HG03039 (cell line): ENCODE measurements at regions not wholly inside any gene's neighbourhood (a gene's known extent, or its start where the extent isn't known, plus 50 kb on each side); places are given as distances from the start of the nearest gene placed in this dataset.
"Not testable (repeated sequence)": the region's sequence is repeated elsewhere in the genome, so short reads cannot be mapped to it uniquely, and the experiment has no call there.

Experiments
- ATAC-seq: cut with Tn5 transposase; IDR thresholded peaks from one replicate; pipeline ENCODE4 v1.9.1; 2021; ENCODE audit warnings: mild to moderate bottlenecking, moderate library complexity; ENCODE audit not compliant: unreplicated experiment

DNA sequence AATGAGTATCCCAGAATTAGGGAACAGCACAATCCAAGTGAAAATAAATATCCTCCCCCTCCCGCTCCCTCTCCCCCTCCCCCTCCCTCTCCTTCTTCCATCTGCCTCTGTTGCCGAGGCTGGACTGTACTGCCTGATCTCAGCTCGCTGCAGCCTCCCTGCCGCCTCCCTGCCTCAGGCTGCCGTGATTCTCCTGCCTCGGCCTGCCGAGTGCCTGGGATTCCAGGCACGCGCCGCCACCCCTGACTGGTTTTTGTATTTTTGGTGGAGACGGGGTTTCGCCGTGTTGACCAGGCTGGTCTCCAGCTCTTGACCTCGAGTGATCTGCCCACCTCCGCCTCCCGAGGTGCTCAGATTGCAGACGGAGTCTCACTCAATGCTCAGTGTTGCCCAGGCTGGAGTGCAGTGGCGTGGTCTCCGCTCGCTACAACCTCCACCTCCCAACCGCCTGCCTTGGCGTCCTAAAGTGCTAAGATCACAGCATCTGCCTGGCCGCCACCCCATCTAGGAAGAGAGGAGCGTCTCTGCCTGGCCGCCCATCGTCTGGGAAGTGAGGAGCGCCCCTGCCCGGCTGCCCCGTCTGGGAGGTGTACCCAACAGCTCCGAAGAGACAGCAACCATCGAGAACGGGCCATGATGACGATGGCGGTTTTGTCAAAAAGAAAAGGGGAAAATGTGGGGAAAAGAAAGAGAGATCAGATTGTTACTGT is 178.9 kb upstream of the IPO5 start:
- ATAC-seq, result not testable (repeated sequence)

DNA sequence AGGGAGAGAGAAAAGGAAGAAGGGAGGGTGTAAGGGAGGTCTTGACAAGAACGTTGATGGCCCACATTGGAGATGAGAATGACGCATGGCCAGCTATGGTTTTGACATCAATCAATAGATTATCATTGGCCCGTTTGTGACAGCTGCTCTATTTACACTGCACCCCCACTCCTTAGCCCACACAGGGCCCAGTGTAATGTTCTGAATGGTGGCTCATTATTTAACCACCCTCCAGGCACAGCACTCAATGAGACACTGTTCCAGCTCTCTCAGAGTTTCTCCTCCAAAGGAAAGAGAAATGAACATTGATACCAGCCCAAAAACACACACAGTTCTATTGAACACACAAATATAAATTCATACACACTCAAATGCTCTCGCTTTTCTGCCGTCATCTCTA is 173.0 kb upstream of the IPO5 start:
- ATAC-seq, result no peak

DNA sequence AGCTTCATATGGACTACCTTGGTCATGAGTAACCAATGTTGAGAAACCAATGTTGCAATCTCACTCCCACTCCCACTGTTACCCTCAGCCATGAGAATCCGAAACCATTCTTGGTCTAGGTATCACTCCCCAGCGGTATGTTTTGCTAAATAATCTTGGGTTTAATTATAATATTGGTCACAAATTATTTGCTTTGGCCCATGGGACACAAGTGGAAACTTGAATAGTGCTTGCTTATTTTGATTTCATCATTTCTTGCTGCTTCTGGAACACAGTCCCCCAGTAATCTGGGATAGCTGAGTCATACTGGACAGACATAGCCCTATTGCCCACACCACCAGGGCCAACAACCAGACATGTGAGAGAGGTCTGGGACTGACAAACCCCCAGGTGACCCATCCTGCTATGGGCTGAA is 171.6 kb upstream of the IPO5 start:
- ATAC-seq, result no peak

- no peak for ATAC-seq
Measured at GRCh38 chr13:97786510-97786909, 167.0 kb upstream of the IPO5 start.

DNA sequence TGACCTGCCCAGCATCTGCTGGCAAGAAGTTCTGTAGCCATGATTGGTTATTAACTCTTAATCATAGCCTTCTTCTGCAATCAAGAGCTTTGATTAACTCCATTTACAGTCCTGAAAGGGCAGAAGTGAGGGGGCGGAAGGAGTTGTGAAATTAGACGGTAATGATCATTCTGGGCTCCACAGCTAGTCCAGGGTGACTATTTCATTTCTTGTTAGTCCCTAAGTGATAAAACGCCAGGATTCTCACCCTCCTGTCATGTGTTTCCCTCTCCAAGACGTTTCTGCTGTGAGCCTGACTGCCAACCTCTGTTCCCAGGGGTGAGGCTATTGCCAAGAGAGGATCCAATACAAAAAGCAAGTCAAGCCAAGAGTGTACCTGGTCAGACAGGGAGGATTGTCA is 155.9 kb upstream of the IPO5 start:
- ATAC-seq, result no peak

- ATAC-seq, result no peak
Measured at GRCh38 chr13:97798171-97798821, 155.2 kb upstream of the IPO5 start.

DNA sequence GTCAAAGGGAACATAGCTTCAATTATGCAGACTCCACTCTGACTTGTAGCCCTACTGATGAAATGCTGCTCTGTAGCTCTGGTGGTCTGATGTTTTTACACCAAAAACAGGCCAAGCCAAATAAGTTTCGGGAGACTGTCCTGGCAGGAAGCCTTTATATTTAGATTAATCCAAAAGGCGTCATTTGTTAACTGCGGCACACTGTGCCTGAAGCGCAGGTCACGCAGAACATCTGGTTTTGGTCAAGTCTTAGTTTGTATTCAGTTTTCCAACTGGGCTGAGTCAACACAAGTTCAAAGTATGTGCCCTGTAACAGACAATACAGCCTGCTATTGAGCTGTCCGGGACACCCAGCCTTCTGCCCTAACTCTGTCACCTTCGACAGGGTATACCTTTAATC is 154.6 kb upstream of the IPO5 start:
- no peak for ATAC-seq

DNA sequence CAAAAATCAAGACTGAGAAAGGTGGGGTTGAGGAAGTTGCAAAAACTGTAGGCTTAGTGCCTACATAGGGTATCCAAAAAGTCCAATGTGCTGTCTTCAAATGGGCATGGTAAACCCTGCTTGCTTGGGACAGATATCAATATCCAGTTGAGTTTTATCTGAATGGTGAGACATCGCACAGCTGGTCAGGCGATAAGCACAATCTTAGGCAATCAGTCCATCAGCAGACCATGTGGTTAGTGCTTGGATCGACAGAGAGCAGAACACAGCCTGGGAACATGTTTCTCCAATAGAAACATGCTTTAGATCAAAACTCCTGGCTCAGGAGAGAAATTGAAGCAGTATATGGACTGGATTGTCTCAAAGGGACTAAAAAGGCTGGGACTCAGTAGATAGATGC is 151.3 kb upstream of the IPO5 start:
- no peak for ATAC-seq

DNA sequence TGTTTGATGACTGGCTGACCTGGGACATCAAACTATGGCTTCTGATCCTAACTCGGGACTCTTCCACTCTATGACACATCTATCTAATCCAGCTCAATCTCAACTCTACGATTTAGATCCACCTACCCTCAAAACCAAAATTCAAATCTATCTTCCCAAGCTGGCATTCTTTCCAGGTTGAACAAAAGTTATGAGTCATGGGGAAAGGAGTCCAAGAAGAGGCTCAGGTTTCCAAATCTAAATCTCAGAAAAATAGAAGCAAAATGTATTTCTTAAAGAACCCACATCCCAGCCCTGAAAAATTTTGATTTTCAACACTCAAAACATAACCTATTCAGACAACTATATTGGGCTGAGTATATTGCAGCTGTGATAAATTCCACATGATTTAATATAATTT is 143.9 kb upstream of the IPO5 start:
- no peak for ATAC-seq

DNA sequence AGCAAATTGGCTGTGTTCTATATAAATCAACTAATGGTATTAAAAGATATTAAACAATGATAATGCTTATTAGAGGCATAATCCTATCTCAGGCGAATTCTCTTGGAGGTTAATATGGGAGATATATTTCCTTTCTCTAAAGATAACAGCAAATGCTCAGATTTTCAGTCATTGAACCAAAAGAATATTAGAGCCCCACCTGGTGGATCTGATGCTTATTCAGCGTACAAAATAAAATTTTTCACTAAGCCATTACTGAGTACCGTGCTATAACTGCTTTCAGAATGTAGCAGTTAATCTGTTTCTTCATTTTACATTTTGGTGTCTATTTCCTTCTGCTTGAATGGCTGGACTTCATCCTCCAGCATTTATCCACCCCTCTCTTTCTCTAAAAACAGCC is 143.3 kb upstream of the IPO5 start:
- no peak for ATAC-seq

- no peak for ATAC-seq
Measured at GRCh38 chr13:97822377-97822776, 131.1 kb upstream of the IPO5 start.

- ATAC-seq, result no peak
Measured at GRCh38 chr13:97826421-97827012, 127.0 kb upstream of the IPO5 start.

- ATAC-seq, result no peak
Measured at GRCh38 chr13:97834250-97834649, 119.2 kb upstream of the IPO5 start.

- ATAC-seq, result no peak
Measured at GRCh38 chr13:97843189-97843588, 110.3 kb upstream of the IPO5 start.

DNA sequence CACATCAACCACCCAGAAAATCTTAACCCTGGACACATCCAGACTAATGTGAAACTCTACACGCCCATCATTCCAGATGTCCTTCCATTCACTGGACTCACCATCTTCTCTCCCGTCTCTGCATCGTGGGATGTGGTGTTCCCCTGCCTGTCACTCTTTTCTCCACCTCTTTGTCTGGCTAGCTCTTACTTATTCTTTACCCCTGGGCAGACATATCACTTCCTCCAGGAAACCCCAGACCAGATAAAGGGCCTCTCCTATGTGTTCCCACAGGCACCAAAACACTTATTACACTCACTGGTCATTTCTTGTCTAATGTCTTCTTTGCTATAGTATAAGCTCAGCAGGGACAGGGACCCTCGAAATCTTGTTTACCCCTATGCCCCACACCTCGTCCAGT is 109.3 kb upstream of the IPO5 start:
- no peak for ATAC-seq

DNA sequence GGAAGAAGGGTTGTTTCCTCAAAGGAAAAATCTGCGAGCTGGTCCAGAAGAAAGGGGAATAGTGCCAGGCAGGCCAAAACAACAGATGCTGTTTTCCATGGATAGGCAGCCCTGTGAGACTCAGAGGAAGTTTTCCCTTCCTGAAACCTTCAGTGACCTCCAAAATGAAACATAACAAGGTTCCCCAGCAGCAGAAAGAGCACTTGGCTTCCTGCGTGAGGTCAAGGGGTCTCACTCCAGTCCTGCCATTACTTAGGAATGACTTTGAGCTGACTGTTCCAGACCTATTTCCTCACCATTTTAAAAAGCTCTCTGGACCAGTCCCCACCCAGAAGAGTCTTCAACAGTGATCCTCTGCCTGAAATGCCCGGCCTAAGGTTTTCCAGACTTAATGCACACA is 104.6 kb upstream of the IPO5 start:
- ATAC-seq, result no peak

GRCh38 chr13:97849305-97849704 is 104.2 kb upstream of the IPO5 start:
- ATAC-seq, result peak; percentile 74

DNA sequence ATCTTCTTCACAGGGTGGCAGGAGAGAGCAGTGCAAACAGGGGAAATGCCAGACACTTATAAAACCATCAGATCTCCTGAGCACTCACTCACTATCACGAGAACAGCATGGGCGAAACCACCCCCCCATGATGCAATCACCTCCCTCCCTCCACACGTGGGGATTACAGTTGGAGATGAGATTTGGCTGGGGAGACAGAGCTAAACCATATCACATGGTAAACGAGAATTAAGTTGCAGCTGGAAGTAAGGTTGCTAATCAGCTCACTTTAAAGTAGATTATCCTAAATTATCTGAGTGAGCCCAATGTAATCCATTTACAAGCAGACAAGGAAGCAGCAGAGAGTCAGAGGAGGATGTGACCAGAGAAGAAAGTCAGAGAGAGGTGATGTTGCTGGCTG is 102.2 kb upstream of the IPO5 start:
- no peak for ATAC-seq

- ATAC-seq, result no peak
Measured at GRCh38 chr13:97852181-97852874, 101.1 kb upstream of the IPO5 start.

DNA sequence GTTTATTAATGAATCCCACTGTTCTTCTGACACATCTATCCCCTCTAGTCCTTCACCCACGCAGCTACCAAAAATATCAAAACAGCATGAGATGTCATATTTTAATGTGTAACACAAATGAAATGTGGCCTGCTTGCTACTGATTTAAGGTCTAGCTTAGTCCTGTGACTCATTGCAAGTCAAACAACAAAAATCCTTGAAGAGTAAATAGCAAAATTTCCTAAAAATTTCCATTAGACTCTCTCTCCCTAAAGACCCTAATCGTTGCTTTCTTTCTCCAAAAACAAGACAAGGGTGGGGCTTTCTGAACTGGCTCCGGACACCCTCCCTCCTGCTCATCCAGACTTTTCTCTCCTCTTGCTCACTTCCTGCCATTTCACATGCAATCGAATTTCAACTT is 99.9 kb upstream of the IPO5 start:
- no peak for ATAC-seq

DNA sequence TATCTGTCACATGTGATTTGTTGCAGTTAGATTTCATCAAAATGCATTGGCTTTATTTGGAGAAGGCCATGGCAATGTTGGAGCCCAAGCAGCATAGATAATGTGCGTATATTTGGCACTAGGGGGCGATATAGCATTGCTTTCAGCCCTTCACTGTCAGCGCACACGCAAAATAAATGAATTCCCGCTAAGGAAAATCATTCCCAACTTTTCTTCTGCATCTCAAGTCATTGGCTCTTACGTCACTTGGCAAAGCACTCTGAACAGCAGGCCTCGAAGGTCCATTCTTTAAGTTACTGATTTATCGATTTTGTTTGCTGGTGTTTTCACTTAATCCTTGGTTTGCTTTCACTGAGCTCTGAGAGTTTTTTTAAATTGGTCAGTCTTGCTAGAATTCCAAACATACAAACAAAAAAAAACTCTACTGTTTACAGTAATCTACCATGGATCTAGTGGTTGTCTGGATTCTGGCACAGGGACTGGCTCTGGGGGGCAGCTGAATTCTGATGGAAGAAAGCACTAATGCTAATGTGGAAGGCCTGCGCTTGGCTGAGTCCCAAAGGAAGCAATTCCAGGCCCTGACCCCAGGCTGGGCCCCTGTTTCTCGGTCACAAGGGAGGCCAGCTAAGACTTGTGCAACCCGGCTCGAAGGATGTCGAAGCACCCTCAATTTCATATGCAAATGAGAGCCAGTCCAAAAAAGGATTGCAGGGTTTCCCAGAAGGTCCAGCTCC is 97.7 kb upstream of the IPO5 start:
- ATAC-seq, result no peak
